NCI-H146 treated with DMSO at 0.1 percent for 48 hours (cell line): ENCODE measurements at regions not wholly inside any gene's neighbourhood (a gene's known extent, or its start where the extent isn't known, plus 50 kb on each side); places are given as distances from the start of the nearest gene placed in this dataset.
"Not testable (repeated sequence)": the region's sequence is repeated elsewhere in the genome, so short reads cannot be mapped to it uniquely, and the experiment has no call there.

Source experiments
- DNase-seq: peaks from one replicate; lab custom pipeline; 2025; ENCODE audit not compliant: unreplicated experiment; lab: John Stamatoyannopoulos, UW

GRCh38 chr10:8128511-8128910, 74.0 kb downstream of the GATA3 start:
- DNase-seq, result no peak

GRCh38 chr10:8129438-8129837, 75.0 kb downstream of the GATA3 start:
- no peak for DNase-seq

GRCh38 chr10:8130973-8131911, 76.8 kb downstream of the GATA3 start:
- DNase-seq, result no peak

- DNase-seq, result no peak
Measured at GRCh38 chr10:8133146-8133545, 78.7 kb downstream of the GATA3 start.

DNA sequence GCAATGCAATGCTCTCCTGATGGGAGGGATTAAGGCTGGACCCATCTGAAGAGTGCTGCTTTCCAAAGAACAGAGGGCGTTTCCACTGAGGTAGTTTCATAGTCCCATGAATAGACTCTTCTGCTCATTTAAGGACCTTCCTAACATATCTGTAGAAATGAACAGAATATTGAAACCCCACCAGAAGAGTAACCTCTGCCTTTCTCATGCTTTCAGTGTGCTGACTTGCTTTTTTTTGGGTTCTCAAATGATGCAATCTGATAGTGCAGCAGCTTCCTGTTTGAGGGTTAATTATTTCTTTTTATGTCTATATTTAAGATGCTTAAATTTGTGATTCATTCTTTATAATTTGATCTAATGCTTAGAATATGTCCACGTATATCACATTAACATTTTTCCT, 82.2 kb downstream of the GATA3 start:
- DNase-seq, result no peak

GRCh38 chr10:8137272-8137681, 82.8 kb downstream of the GATA3 start:
- DNase-seq, result no peak

DNA sequence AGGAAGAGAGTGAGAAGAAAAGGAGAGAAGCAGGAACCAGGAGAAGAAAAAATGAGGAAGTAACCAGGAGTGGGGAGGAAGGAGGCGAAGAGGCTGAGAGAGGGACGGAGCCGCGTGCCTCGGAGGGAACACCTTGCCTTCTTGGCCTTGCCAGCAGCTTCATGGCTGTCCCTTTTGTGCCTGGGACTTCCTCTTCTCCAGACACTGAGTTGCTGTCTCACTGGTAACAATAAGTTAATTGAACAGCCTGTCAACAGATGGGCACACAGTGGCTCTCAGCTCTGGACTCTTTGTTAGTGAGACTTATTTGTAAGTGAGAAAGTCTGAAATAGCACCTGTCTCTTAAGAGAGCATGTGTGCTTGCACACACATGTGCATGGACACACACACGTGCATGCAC, 83.2 kb downstream of the GATA3 start:
- no peak for DNase-seq

GRCh38 chr10:8138471-8138870, 84.0 kb downstream of the GATA3 start:
- no peak for DNase-seq

- no peak for DNase-seq
Measured at GRCh38 chr10:8144496-8144895, 90.0 kb downstream of the GATA3 start.

- DNase-seq, result no peak
Measured at GRCh38 chr10:8146650-8147049, 92.2 kb downstream of the GATA3 start.

DNA sequence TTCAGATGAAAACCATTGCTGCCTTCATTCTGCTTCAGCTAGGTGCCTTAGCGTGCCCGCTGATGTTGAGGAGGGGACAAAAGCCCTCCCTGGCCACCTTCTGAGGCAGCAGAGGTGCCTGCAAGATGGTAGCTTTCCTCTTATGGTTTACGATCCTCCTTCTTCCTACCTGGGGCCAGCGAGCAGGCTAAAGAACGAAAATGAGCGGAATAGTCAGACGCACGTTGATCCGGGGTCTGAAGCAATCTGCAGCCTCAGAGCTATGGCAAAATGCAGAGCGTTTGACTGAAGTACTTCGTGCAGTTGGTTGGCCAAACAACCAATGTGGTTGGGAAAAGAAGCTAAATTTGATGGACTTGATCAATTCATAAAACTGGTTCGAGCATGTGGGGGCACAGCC, 95.5 kb downstream of the GATA3 start:
- DNase-seq, result no peak

GRCh38 chr10:8150401-8150905, 96.0 kb downstream of the GATA3 start:
- DNase-seq, result no peak

GRCh38 chr10:8151086-8151485, 96.6 kb downstream of the GATA3 start:
- no peak for DNase-seq

DNA sequence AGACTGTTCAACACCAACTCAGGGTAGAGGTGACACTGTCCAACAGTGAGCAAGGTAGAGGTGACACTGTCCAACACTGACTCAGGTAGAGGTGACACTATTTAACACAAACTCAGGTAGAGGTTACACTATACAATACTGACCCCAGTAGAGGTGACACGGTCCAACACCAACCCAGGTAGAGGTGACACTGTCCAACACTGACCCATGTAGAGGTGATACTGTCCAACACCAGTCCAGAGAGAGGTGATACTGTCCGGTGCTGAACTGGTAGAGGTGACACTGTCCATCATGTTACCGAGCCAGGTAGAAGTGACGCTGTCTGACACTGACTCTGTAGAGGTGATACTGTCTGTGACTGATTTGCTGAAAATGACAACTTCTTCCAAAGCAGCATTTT, 102.4 kb downstream of the GATA3 start:
- no peak for DNase-seq

GRCh38 chr10:8158193-8159071, 103.9 kb downstream of the GATA3 start:
- no peak for DNase-seq

- no peak for DNase-seq
Measured at GRCh38 chr10:8159341-8160165, 105.1 kb downstream of the GATA3 start.

DNA sequence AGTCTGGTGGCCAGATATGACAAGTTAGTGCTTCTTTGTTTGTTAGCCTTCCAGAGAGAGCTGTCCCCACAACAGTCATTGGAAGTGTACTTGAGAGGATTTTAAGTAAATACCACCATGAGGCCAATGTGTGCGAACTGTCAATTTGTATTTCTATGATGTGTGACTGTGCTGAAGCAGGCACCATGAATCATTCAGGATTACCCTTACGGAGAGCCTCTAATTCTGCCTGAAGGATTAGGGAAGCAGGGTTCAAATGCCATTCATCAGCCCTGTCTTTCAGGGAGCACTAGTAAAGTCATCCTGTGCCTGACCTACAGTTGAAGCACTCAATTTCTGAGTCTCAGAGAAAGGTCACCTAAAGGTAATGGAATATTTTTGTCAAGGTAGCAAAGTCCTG, 109.3 kb downstream of the GATA3 start:
- DNase-seq, result no peak

GRCh38 chr10:8164640-8165039, 110.2 kb downstream of the GATA3 start:
- not testable (repeated sequence) for DNase-seq

DNA sequence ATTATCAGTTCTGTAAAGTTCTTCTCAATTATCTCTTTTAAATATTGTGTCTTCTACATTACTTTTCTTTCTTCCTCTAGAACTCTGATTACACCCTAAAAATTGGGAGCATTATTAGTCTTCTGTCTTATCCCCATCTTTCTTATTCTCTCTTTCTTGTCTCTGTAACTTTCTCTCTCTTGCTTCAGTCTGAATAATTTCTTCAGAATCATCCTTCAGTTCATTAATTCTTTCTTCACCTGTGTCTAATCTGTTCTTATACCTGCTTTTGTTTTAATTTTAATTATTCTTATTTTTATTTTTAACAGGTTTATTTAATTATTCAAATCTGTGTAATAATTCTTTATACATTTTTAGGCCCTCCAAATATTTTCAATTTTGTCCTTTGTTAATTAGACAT, 114.3 kb downstream of the GATA3 start:
- DNase-seq, result no peak

GRCh38 chr10:8171008-8171407, 116.5 kb downstream of the GATA3 start:
- DNase-seq, result no peak

- DNase-seq, result no peak
Measured at GRCh38 chr10:8172604-8173003, 118.1 kb downstream of the GATA3 start.
